H1 (cell line): ENCODE measurements at regions not wholly inside any gene's neighbourhood (a gene's known extent, or its start where the extent isn't known, plus 50 kb on each side); places are given as distances from the start of the nearest gene placed in this dataset.

ENCODE experiments used
- CTCF ChIA-PET: fragments of 300-600 bp; sonication (Branson Sonifier 250); formaldehyde crosslinking; loops from one replicate; lab custom pipeline; 2021; ENCODE audit not compliant: partially characterized antibody; lab: Charles Lee
- POLR2A ChIA-PET: fragments of 300-600 bp; sonication (Branson Sonifier 250); formaldehyde crosslinking; loops from one replicate; lab custom pipeline; 2021; ENCODE audit warnings: inconsistent platforms; ENCODE audit not compliant: partially characterized antibody; lab: Charles Lee
- DNase-seq, 2 experiments: peaks; one replicate each; pipeline versions ENCODE4 v3.0.0 to v3.0.0-alpha.2; 2010 to 2022; ENCODE audit warnings: low spot score in 2 of 2, low read depth in 1 of 2, mixed read lengths in 1 of 2
- FAIRE-seq: peaks from 2 replicates; lab custom pipeline; 2011; peaks lifted over from hg19 to GRCh38; lab: Jason Lieb, UNC
- H2AFZ ChIP-seq: 2 replicates; pipeline ENCODE4 v1.8.1; 2012; ENCODE audit warnings: low read length, inconsistent platforms
- H2AK5ac ChIP-seq: 2 replicates; pipeline ENCODE4 v1.6.1; 2013; ENCODE audit warnings: low read depth, low read length
- H2BK120ac ChIP-seq: replicated peaks from 2 replicates; pipeline ENCODE3; 2013; ENCODE audit warnings: low read depth, low read length, inconsistent platforms
- H2BK12ac ChIP-seq: 2 replicates; pipeline ENCODE4 v1.6.1; 2013; ENCODE audit warnings: low read depth, low read length
- H2BK15ac ChIP-seq: 2 replicates; pipeline ENCODE4 v1.6.1; 2013; ENCODE audit warnings: low read length
- H2BK20ac ChIP-seq: 2 replicates; pipeline ENCODE4 v1.6.1; 2013; ENCODE audit warnings: low read length
- H2BK5ac ChIP-seq: 2 replicates; pipeline ENCODE4 v1.6.1; 2013; ENCODE audit warnings: low read depth, low read length
- H3K14ac ChIP-seq: 2 replicates; pipeline ENCODE4 v1.6.1; 2013; ENCODE audit warnings: inconsistent platforms; ENCODE audit not compliant: insufficient read length
- H3K18ac ChIP-seq: 2 replicates; pipeline ENCODE4 v1.6.1; 2013; ENCODE audit warnings: low read length; ENCODE audit errors: extremely low read depth
- H3K23ac ChIP-seq: 2 replicates; pipeline ENCODE4 v1.6.1; 2013; ENCODE audit warnings: inconsistent platforms; ENCODE audit not compliant: insufficient read length
- H3K23me2 ChIP-seq: 2 replicates; pipeline ENCODE4 v1.6.1; 2013; ENCODE audit warnings: low read depth, low read length
- H3K27ac ChIP-seq: 2 replicates; pipeline ENCODE4 v1.6.1; 2011; ENCODE audit warnings: low read depth, low read length, inconsistent platforms
- H3K27me3 ChIP-seq, 4 experiments: replicated peaks in 1 of 4; 1 replicate in 1 of 4; 2 replicates in 3 of 4; pipeline versions ENCODE4 v1.6.1 to v1.8.1; 2011 to 2013; ENCODE audit warnings: low read length in 3 of 4, mild to moderate bottlenecking in 3 of 4, inconsistent platforms in 2 of 4, mixed read lengths in 2 of 4, moderate library complexity in 1 of 4; ENCODE audit not compliant: control insufficient read depth in 3 of 4, insufficient read depth in 3 of 4; ENCODE audit errors: extremely low read depth in 1 of 4
- H3K36me3 ChIP-seq, 4 experiments: 2 replicates each; pipeline versions ENCODE4 v1.6.1 to v1.8.1; 2011 to 2013; ENCODE audit warnings: mild to moderate bottlenecking in 4 of 4, low read length in 3 of 4, moderate library complexity in 2 of 4, control low read depth in 1 of 4, inconsistent platforms in 1 of 4; ENCODE audit not compliant: insufficient read depth in 4 of 4, control insufficient read depth in 2 of 4
- H3K4ac ChIP-seq: replicated peaks from 2 replicates; pipeline ENCODE3; 2013; ENCODE audit warnings: low read length, low read depth, mixed read lengths, inconsistent platforms; ENCODE audit not compliant: insufficient read length
- H3K4me1 ChIP-seq, 4 experiments: replicated peaks in 1 of 4; 1 replicate in 1 of 4; 2 replicates in 3 of 4; pipeline versions ENCODE4 v1.6.1 to v1.8.1; 2011 to 2013; ENCODE audit warnings: low read length in 3 of 4, inconsistent platforms in 2 of 4, mixed read lengths in 1 of 4; ENCODE audit not compliant: insufficient read depth in 4 of 4, control insufficient read depth in 3 of 4
- H3K4me2 ChIP-seq, 2 experiments: 2 replicates each; pipeline versions ENCODE4 v1.6.1 to v1.8.1; 2011 to 2013; ENCODE audit warnings: low read depth in 2 of 2, low read length in 2 of 2, control low read depth in 1 of 2, inconsistent platforms in 1 of 2, mild to moderate bottlenecking in 1 of 2; ENCODE audit not compliant: insufficient read depth in 1 of 2
- H3K4me3 ChIP-seq, 4 experiments: fragments of 200-600, 300-600 bp in 1 of 4; sonication (generic), shearing (Covaris generic), sonication (Bioruptor Twin) in 1 of 4; 2 replicates each; pipeline versions ENCODE4 v1.5.1 to v1.8.1; 2011 to 2016; ENCODE audit warnings: low read length in 4 of 4, low read depth in 3 of 4, control low read depth in 2 of 4, inconsistent platforms in 2 of 4, mild to moderate bottlenecking in 2 of 4, mixed read lengths in 1 of 4, moderate library complexity in 1 of 4; ENCODE audit not compliant: insufficient read depth in 2 of 4; ENCODE audit errors: extremely low read depth in 1 of 4
- H3K56ac ChIP-seq: replicated peaks from 2 replicates; pipeline ENCODE3; 2013; ENCODE audit warnings: low read depth, mild to moderate bottlenecking, mixed read lengths, low read length, inconsistent platforms; ENCODE audit not compliant: insufficient read length
- H3K79me1 ChIP-seq: 2 replicates; pipeline ENCODE4 v1.6.1; 2013; ENCODE audit warnings: low read depth, low read length, control low read depth
- H3K79me2 ChIP-seq, 2 experiments: 2 replicates each; pipeline versions ENCODE4 v1.6.1 to v1.8.1; 2012 to 2013; ENCODE audit warnings: low read length in 2 of 2, mild to moderate bottlenecking in 2 of 2, inconsistent platforms in 1 of 2; ENCODE audit not compliant: insufficient read depth in 2 of 2, control insufficient read depth in 1 of 2
- H3K9ac ChIP-seq, 4 experiments: replicated peaks in 1 of 4; 1 replicate in 1 of 4; 2 replicates in 3 of 4; pipeline versions ENCODE4 v1.6.1 to v1.8.1; 2011 to 2013; ENCODE audit warnings: low read depth in 3 of 4, low read length in 3 of 4, control low read depth in 2 of 4, mild to moderate bottlenecking in 2 of 4, moderate library complexity in 2 of 4, inconsistent platforms in 1 of 4; ENCODE audit errors: extremely low read depth in 1 of 4
- H3K9me3 ChIP-seq, 2 experiments: 2 replicates each; pipeline versions ENCODE4 v1.6.1 to v1.8.1; 2012 to 2013; ENCODE audit warnings: mild to moderate bottlenecking in 2 of 2, moderate library complexity in 2 of 2, control low read depth in 1 of 2, inconsistent platforms in 1 of 2, low read depth in 1 of 2, low read length in 1 of 2, mixed read lengths in 1 of 2; ENCODE audit not compliant: insufficient read depth in 2 of 2
- H4K20me1 ChIP-seq, 2 experiments: replicated peaks in 1 of 2; 2 replicates each; pipeline versions ENCODE3 to v1.8.1; 2011 to 2013; ENCODE audit warnings: inconsistent platforms in 2 of 2, low read length in 2 of 2, mild to moderate bottlenecking in 1 of 2; ENCODE audit not compliant: insufficient read depth in 2 of 2, control insufficient read depth in 1 of 2
- H4K5ac ChIP-seq: 2 replicates; pipeline ENCODE4 v1.6.1; 2013; ENCODE audit warnings: low read length, low read depth, mixed read lengths, inconsistent platforms; ENCODE audit not compliant: insufficient read length
- H4K8ac ChIP-seq: 2 replicates; pipeline ENCODE4 v1.8.0; 2013; ENCODE audit warnings: mild to moderate bottlenecking, moderate library complexity, low read length, inconsistent platforms; ENCODE audit not compliant: insufficient read depth; ENCODE audit errors: extremely low read depth
- H4K91ac ChIP-seq: replicated peaks from 2 replicates; pipeline ENCODE3; 2013; ENCODE audit warnings: low read length, mixed read lengths, inconsistent platforms; ENCODE audit not compliant: insufficient read length
- ASH2L ChIP-seq: fragments of 200-600, 300-600 bp; sonication (generic); IDR thresholded peaks from one replicate; pipeline ENCODE4 v1.7.1; 2017; ENCODE audit warnings: low read length
- CBX5 ChIP-seq: fragments of 300-800, 300-1000 bp; sonication (generic); IDR thresholded peaks from 2 replicates; pipeline ENCODE4 v1.7.1; 2016; ENCODE audit warnings: antibody characterized with exemption, low read length, low read depth
- CBX8 ChIP-seq: fragments of 300-800, 300-1000 bp; sonication (generic); IDR thresholded peaks from 2 replicates; pipeline ENCODE4 v1.7.1; 2016; ENCODE audit warnings: low read depth, low read length, borderline replicate concordance
- EP300 ChIP-seq, 2 experiments: IDR thresholded peaks; 1 replicate in 1 of 2; 2 replicates in 1 of 2; pipeline ENCODE4 v1.6.1; 2011 to 2012; ENCODE audit warnings: low read depth in 2 of 2, low read length in 2 of 2, mild to moderate bottlenecking in 2 of 2, borderline replicate concordance in 1 of 2, inconsistent platforms in 1 of 2, moderate library complexity in 1 of 2
- JUN ChIP-seq: IDR thresholded peaks from 2 replicates; pipeline ENCODE4 v1.6.1; 2011; ENCODE audit warnings: low read depth, mild to moderate bottlenecking, improper control_type of control experiment, low read length
- SIN3A ChIP-seq, 2 experiments: IDR thresholded peaks in 1 of 2; conservative IDR thresholded peaks in 1 of 2; 2 replicates each; pipeline ENCODE4 v1.6.1; 2011 to 2012; ENCODE audit warnings: low read length in 2 of 2, improper control_type of control experiment in 1 of 2, low read depth in 1 of 2, mild to moderate bottlenecking in 1 of 2
- SRF ChIP-seq: IDR thresholded peaks from 2 replicates; pipeline ENCODE4 v1.6.1; 2011; ENCODE audit warnings: mild to moderate bottlenecking, low read depth, low read length, moderate library complexity
- TAF7 ChIP-seq: optimal IDR thresholded peaks from 2 replicates; pipeline ENCODE3; 2011; ENCODE audit warnings: low read depth, mild to moderate bottlenecking, inconsistent platforms, low read length, moderate library complexity, borderline replicate concordance
- TCF12 ChIP-seq: IDR thresholded peaks from 2 replicates; pipeline ENCODE4 v1.6.1; 2011; ENCODE audit warnings: low read depth, mild to moderate bottlenecking, low read length
- ZNF274 ChIP-seq: IDR thresholded peaks from 2 replicates; pipeline ENCODE4 v1.7.0; 2012; ENCODE audit warnings: low read length, borderline replicate concordance; ENCODE audit errors: extremely low read depth
- WGBS, 2 experiments: shearing (Covaris generic) in 1 of 2; methylation state at CpG; one replicate each; pipeline versions ENCODE4 v1.1.6 to v1.1.7; 2013 to 2015; ENCODE audit warnings: low lambda C conversion rate in 2 of 2, mixed read lengths in 2 of 2, inconsistent platforms in 1 of 2, low coverage in 1 of 2, missing lambda C conversion rate in 1 of 2; ENCODE audit not compliant: insufficient replicate concordance in 2 of 2, insufficient coverage in 1 of 2, insufficient read length in 1 of 2; ENCODE audit errors: extremely low coverage in 1 of 2, missing lambda C conversion rate in 1 of 2; 5-methylcytosine and 5-hydroxymethylcytosine counted together
- TF ChIP-seq, protein P1 (sequence below): IDR thresholded peaks from 2 replicates; pipeline ENCODE4 v1.6.1; 2012; ENCODE audit warnings: low read length, inconsistent platforms

DNA sequence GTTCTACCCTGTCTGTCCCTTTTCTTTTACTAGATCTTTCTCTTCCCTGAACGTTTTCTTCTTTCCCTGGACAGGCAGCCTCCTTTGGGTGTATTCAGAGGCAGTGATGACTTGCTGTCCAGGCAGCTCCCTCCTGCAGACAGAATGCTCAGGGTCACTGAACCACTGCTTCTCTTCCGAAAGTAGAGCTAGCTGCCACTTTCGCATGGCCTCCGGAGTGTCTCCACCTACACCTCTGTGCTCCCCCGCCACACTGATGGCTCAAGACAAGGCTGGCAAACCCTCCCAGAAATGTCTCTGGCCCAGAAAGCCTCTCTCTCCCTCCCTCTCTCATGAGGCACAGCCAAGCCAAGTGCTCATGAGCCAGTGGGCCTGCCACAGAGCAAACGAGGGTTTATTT, 207.8 kb downstream of the CDRT15L2 start:
- Histone ChIP-seq H3K14ac (no peak overlapping the region), H4K20me1 (no peaks in the 10 kb centered on the region), H3K9me3 (no peaks in the 10 kb centered on the region), H3K27ac (no peak overlapping the region), H2BK12ac (no peak overlapping the region), H4K5ac (no peak overlapping the region), H3K4me1 (no peaks in the 10 kb centered on the region), H3K56ac (no peak overlapping the region), H3K36me3 (no peaks in the 10 kb centered on the region), H3K4me3 (no peak overlapping the region), H2BK5ac (no peak overlapping the region), H2AFZ (no peak overlapping the region), H3K23me2 (no peaks in the 10 kb centered on the region), H3K4me2 (no peak overlapping the region), H3K9ac (no peak overlapping the region), H2BK120ac (no peak overlapping the region), H3K27me3 (no peaks in the 10 kb centered on the region), H3K79me1 (no peaks in the 10 kb centered on the region), H2BK15ac (no peak overlapping the region), H3K18ac (no peak overlapping the region), H2BK20ac (no peak overlapping the region), H3K23ac (no peak overlapping the region), H4K8ac (no peak overlapping the region), H3K4ac (no peak overlapping the region), H2AK5ac (no peak overlapping the region), H4K91ac (no peak overlapping the region), H3K79me2 (no peaks in the 10 kb centered on the region)
- WGBS, 2 experiments: 83% methylated on average over 6 of the region's 6 CpGs; no CpG with 5 or more reads in 1 of the 2 experiments
- FAIRE-seq (no peak), DNase-seq (no peak)
- POLR2A ChIA-PET: interaction anchor here (0.6 kb wide), 1 partner anchor 15 kb away, joined by 3 read pairs; no protein-coding TSS in a partner anchor
- CTCF ChIA-PET: no interaction called here
- TF ChIP-seq JUN (no peak), SRF (no peak), TAF7 (no peak), EP300 (IDR thresholded peaks at IDR 0.05; ENCODE audit: borderline replicate concordance in 1 of 2, low read depth in 2 of 2, low read length in 2 of 2) (no peak), SIN3A (conservative IDR thresholded peaks at IDR 0.05 in 1 of 2, IDR thresholded peaks at IDR 0.05 in 1 of 2; ENCODE audit: low read depth in 1 of 2, low read length in 2 of 2) (no peak), TCF12 (no peak), ASH2L (no peak), CBX5 (no peak), CBX8 (no peak), ZNF274 (no peak)
- TF ChIP-seq, protein P1, sequence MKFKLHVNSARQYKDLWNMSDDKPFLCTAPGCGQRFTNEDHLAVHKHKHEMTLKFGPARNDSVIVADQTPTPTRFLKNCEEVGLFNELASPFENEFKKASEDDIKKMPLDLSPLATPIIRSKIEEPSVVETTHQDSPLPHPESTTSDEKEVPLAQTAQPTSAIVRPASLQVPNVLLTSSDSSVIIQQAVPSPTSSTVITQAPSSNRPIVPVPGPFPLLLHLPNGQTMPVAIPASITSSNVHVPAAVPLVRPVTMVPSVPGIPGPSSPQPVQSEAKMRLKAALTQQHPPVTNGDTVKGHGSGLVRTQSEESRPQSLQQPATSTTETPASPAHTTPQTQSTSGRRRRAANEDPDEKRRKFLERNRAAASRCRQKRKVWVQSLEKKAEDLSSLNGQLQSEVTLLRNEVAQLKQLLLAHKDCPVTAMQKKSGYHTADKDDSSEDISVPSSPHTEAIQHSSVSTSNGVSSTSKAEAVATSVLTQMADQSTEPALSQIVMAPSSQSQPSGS: no peak
